ENCODE measurements at regions not wholly inside any gene's neighbourhood (a gene's known extent, or its start where the extent isn't known, plus 50 kb on each side); places are given as distances from the start of the nearest gene placed in this dataset.

- DNase-seq = no peak
Measured at GRCh38 chr3:71850654-71851053, 65.7 kb upstream of the PROK2 start.

- no peak for DNase-seq
Measured at GRCh38 chr3:71849681-71850080, 64.7 kb upstream of the PROK2 start.

- DNase-seq = no peak
Measured at GRCh38 chr3:71847794-71848193, 62.8 kb upstream of the PROK2 start.

GRCh38 chr3:71846185-71846584 is 61.2 kb upstream of the PROK2 start:
- DNase-seq = no peak

- DNase-seq = no peak
Measured at GRCh38 chr3:71843071-71843470, 58.1 kb upstream of the PROK2 start.

GRCh38 chr3:71838406-71838805 is 53.5 kb upstream of the PROK2 start:
- no peak for DNase-seq
